Hepatocyte (in vitro differentiated cells): ENCODE measurements at regions not wholly inside any gene's neighbourhood (a gene's known extent, or its start where the extent isn't known, plus 50 kb on each side); places are given as distances from the start of the nearest gene placed in this dataset.
"Not testable (repeated sequence)": the region's sequence is repeated elsewhere in the genome, so short reads cannot be mapped to it uniquely, and the experiment has no call there.

Experiments used
- DNase-seq: peaks from one replicate; pipeline ENCODE4 v3.0.0-alpha.2; 2016; ENCODE audit warnings: low spot score
- H2AFZ ChIP-seq: fragments of 200-600 bp; sonication (generic); 2 replicates; pipeline ENCODE4 v1.6.0; 2016; ENCODE audit warnings: antibody characterized with exemption, mild to moderate bottlenecking
- H3K27ac ChIP-seq: fragments of 200-600 bp; sonication (generic); 2 replicates; pipeline ENCODE4 v1.5.1; 2016; ENCODE audit warnings: mild to moderate bottlenecking
- H3K27me3 ChIP-seq: fragments of 200-600 bp; sonication (generic); 2 replicates; pipeline ENCODE4 v1.6.1; 2016
- H3K36me3 ChIP-seq: fragments of 200-600 bp; sonication (generic); replicated peaks from 2 replicates; pipeline ENCODE4 v1.5.1; 2016; ENCODE audit warnings: low read depth; ENCODE audit not compliant: insufficient read depth
- H3K4me1 ChIP-seq: fragments of 200-600 bp; sonication (generic); 2 replicates; pipeline ENCODE4 v1.5.1; 2016; ENCODE audit warnings: mild to moderate bottlenecking, moderate library complexity; ENCODE audit not compliant: insufficient read depth
- H3K4me2 ChIP-seq: fragments of 200-600 bp; sonication (generic); 2 replicates; pipeline ENCODE4 v1.6.0; 2016
- H3K4me3 ChIP-seq: fragments of 200-600 bp; sonication (generic); 2 replicates; pipeline ENCODE4 v1.5.1; 2016; ENCODE audit warnings: mild to moderate bottlenecking
- H3K79me2 ChIP-seq: fragments of 200-600 bp; sonication (generic); 2 replicates; pipeline ENCODE4 v1.6.0; 2017; ENCODE audit warnings: mild to moderate bottlenecking
- H3K9me2 ChIP-seq: fragments of 200-600 bp; sonication (generic); replicated peaks from 2 replicates; pipeline ENCODE4 v1.6.0; 2017; ENCODE audit warnings: mild to moderate bottlenecking; ENCODE audit not compliant: insufficient read depth
- H3K9me3 ChIP-seq: fragments of 200-600 bp; sonication (generic); 2 replicates; pipeline ENCODE4 v1.5.1; 2016; ENCODE audit warnings: low read depth, mild to moderate bottlenecking
- H4K20me1 ChIP-seq: fragments of 200-600 bp; sonication (generic); 2 replicates; pipeline ENCODE4 v1.6.0; 2016; ENCODE audit warnings: mild to moderate bottlenecking; ENCODE audit not compliant: insufficient read depth, poor library complexity, severe bottlenecking
- CTCF ChIP-seq: fragments of 200-600 bp; sonication (generic); IDR thresholded peaks from 2 replicates; pipeline ENCODE4 v1.5.1; 2016; ENCODE audit warnings: antibody characterized with exemption, mild to moderate bottlenecking; ENCODE audit not compliant: poor library complexity
- EZH2 ChIP-seq: fragments of 200-600 bp; sonication (generic); IDR thresholded peaks from 2 replicates; pipeline ENCODE4 v1.6.1; 2016; ENCODE audit warnings: antibody characterized with exemption, mild to moderate bottlenecking, borderline replicate concordance
- EZH2phosphoT487 ChIP-seq: fragments of 200-600 bp; sonication (generic); IDR thresholded peaks from one replicate; pipeline ENCODE4 v1.6.1; 2018; ENCODE audit warnings: antibody characterized with exemption, mild to moderate bottlenecking, low read depth, moderate library complexity; ENCODE audit not compliant: unreplicated experiment, severe bottlenecking
- WGBS: methylation state at CpG from one replicate; pipeline ENCODE4 v1.1.6; 2016; ENCODE audit warnings: low lambda C conversion rate; ENCODE audit errors: missing lambda C conversion rate; 5-methylcytosine and 5-hydroxymethylcytosine counted together

- no peak overlapping the region for H2AFZ ChIP-seq
- no peaks in the 10 kb centered on the region for H3K9me2 ChIP-seq
- H3K4me1 ChIP-seq = no peaks in the 10 kb centered on the region
- no peaks in the 10 kb centered on the region for H3K27me3 ChIP-seq
- H3K4me3 ChIP-seq = no peak overlapping the region
- no peak overlapping the region for H3K4me2 ChIP-seq
- DNase-seq = no peak
- TF ChIP-seq CTCF = no peak
- TF ChIP-seq EZH2phosphoT487 = no peak
- TF ChIP-seq EZH2 = no peak
- 73% methylated on average over 4 of the region's 4 CpGs for WGBS
- peak overlapping the region; percentile 21 for H3K27ac ChIP-seq
- H3K36me3 ChIP-seq = no peaks in the 10 kb centered on the region
- H3K9me3 ChIP-seq = no peaks in the 10 kb centered on the region
- H3K79me2 ChIP-seq = no peaks in the 10 kb centered on the region
- no peaks in the 10 kb centered on the region for H4K20me1 ChIP-seq
These were observed 141.0 kb downstream of the MACC1 start for GRCh38 chr7:20075992-20076820.

GRCh38 chr7:20075440-20075839, 141.7 kb downstream of the MACC1 start:
- no peaks in the 10 kb centered on the region for H3K27me3 ChIP-seq
- H3K9me3 ChIP-seq = no peaks in the 10 kb centered on the region
- H3K27ac ChIP-seq = peak overlapping the region; percentile 21
- no peaks in the 10 kb centered on the region for H3K4me1 ChIP-seq
- no peak overlapping the region for H2AFZ ChIP-seq
- H3K79me2 ChIP-seq = no peaks in the 10 kb centered on the region
- no peaks in the 10 kb centered on the region for H4K20me1 ChIP-seq
- TF ChIP-seq EZH2 (no peak), CTCF (no peak), EZH2phosphoT487 (no peak)
- no peak overlapping the region for H3K4me2 ChIP-seq
- WGBS = 90% methylated on average over 5 of the region's 5 CpGs
- no peak for DNase-seq
- no peak overlapping the region for H3K4me3 ChIP-seq
- H3K9me2 ChIP-seq = no peaks in the 10 kb centered on the region
- H3K36me3 ChIP-seq = no peaks in the 10 kb centered on the region

- H3K4me2 ChIP-seq, H3K9me3 ChIP-seq, H3K27me3 ChIP-seq, H3K9me2 ChIP-seq, H4K20me1 ChIP-seq, H2AFZ ChIP-seq, DNase-seq, H3K4me3 ChIP-seq, H3K4me1 ChIP-seq, H3K79me2 ChIP-seq, H3K36me3 ChIP-seq, H3K27ac ChIP-seq: not testable (repeated sequence)
- 86% methylated on average over 5 of the region's 5 CpGs for WGBS
These were observed 149.2 kb downstream of the MACC1 start for GRCh38 chr7:20068004-20068403.

- no peak for TF ChIP-seq CTCF
- TF ChIP-seq EZH2phosphoT487 = no peak
- no peak for TF ChIP-seq EZH2
- no peaks in the 10 kb centered on the region for H3K9me2 ChIP-seq
- H2AFZ ChIP-seq = peak overlapping the region; percentile 46
- H3K27me3 ChIP-seq = no peaks in the 10 kb centered on the region
- peaks cover 8% of the 10 kb centered on the region for H3K9me3 ChIP-seq
- H3K4me3 ChIP-seq = no peak overlapping the region
- DNase-seq = peak; percentile 18
- 67% methylated on average over 7 of the region's 7 CpGs for WGBS
- peaks cover 9% of the 10 kb centered on the region for H3K4me1 ChIP-seq
- no peaks in the 10 kb centered on the region for H3K36me3 ChIP-seq
- no peaks in the 10 kb centered on the region for H3K79me2 ChIP-seq
- H3K4me2 ChIP-seq = peak overlapping the region; percentile 11
- H3K27ac ChIP-seq = peak overlapping the region; percentile 36
- H4K20me1 ChIP-seq = no peaks in the 10 kb centered on the region
These were observed 152.0 kb downstream of the MACC1 start for GRCh38 chr7:20064974-20065862.
